NCI-H1048 (cell line): ENCODE measurements at regions not wholly inside any gene's neighbourhood (a gene's known extent, or its start where the extent isn't known, plus 50 kb on each side); places are given as distances from the start of the nearest gene placed in this dataset.
A peak's percentile ranks its signal among the peaks of the same experiment; 100 is the strongest.
"Not testable (repeated sequence)": the region's sequence is repeated elsewhere in the genome, so short reads cannot be mapped to it uniquely, and the experiment has no call there.

Experiments
- DNase-seq: peaks from one replicate; lab custom pipeline; 2025; lab: John Stamatoyannopoulos, UW

GRCh38 chr5:62041156-62041756 lies 264.8 kb upstream of the KIF2A start:
- DNase-seq: no peak

GRCh38 chr5:62042007-62042406 lies 264.0 kb upstream of the KIF2A start:
- no peak for DNase-seq

- DNase-seq: peak; percentile 13
These were observed 262.4 kb upstream of the KIF2A start for GRCh38 chr5:62043289-62044280.

DNA sequence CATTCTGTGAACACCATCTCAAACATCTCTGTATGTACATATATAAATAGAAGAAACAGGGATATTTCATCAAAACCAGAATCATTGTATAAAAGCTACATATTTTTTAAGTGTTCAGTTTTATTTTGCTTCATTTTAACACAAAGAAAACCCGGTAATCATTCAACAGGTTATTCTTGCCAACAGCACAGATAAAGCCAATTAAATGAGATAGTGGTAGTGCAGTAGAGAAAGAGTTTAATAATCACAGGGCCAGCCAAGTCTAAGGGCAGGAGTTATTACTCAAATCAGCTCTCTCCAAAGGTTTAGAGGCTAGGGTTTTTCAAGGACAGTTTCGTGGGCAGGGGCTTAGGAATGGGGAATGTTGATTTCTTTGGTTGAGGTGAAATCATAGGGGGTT lies 261.0 kb upstream of the KIF2A start:
- DNase-seq: no peak

DNA sequence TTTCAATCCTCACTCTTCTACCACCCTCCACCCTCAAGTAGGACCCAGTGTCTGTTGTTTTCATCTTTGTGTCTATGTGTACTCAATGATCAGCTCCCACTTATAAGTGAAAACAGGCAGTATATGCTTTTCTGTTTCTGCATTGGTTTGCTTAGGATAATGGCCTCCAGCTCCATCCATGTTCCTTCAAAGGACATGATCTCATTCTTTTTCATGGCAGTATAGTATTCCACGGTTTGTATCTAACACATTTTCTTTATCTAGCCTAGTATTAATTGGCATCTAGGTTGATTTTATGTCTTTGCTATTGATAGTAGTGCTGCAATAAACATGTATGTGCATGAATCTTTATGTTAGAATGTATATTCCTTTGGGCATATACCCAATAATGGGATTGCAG lies 259.8 kb upstream of the KIF2A start:
- no peak for DNase-seq

DNA sequence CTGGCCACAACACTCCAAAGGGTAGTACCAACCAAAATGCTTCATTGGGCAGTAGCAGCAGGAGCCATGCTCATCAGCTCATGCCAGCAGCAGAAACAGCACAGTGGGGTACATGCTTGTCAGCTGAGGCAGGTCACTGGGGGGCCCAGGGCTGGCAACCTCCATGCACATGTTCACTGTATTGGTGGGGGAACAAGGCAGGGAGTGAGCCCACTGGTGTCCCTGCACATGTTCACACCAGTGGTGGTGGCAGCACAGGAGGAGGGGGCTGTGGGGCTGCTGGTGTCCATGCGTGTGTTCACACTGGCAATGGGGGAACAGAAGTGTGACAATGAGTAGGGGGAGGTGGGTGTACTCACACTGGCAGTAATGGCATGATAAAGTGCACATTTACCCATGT lies 254.3 kb upstream of the KIF2A start:
- DNase-seq: no peak

DNA sequence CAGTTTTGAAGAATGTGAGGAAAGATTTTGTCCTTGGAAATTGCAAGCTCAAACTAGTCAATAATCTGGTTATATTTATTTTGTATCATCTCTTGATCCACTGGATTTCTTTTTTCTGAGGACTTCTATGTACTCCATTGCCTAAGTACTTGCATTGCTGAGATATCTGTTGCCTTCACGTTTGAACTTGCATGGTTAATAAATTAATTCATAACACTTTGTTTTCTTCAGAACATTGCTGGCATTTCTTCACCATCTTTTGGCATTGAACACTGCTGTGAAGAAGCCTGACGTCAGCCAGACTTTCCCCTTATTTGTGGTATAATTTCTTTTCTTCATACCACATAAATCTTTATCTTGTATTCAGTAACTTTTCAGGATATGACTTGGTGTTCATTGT lies 246.0 kb upstream of the KIF2A start:
- no peak for DNase-seq

DNA sequence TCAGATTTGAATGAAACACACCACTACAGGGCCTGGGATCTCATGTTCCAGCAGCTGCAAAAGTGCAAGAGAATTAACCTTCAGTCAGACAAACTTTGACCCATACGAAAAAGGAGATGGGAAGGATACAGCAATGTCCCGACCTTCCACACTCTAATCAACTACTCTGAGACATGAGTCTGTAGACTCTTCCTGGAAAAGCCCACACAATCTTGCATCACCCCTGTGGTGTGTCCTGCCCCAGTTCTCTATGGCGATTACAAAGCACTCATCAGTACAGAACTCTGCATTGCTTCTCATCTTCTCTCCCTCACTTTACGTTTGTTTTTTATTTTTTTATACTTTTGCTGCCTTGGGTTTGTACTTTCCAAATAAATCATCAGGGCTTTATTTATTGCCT lies 241.0 kb upstream of the KIF2A start:
- no peak for DNase-seq

DNA sequence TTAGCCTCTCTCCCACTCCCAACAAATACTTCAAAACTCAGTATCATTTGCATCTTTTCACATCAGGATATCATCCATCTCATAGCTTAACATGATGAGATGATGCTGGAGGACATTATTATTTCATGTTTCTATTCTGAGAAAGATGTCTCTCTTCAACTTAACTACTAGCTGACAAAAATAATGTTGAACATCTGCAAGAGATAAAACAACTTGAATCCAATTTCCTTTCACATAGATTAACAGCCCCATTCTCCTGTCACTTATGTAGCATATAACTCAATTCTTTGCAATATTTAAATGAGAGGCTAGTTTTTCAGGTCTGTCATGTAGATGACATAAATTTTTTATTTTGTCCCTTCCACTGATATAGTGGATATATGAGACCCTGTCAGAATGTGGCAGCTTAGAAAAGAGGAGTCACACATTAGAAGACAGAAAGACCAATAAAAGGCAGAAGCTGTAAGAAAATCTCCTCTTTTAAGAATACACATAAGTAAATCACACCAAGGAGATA lies 239.2 kb upstream of the KIF2A start:
- DNase-seq: no peak

- no peak for DNase-seq
These were observed 237.5 kb upstream of the KIF2A start for GRCh38 chr5:62068554-62068953.

DNA sequence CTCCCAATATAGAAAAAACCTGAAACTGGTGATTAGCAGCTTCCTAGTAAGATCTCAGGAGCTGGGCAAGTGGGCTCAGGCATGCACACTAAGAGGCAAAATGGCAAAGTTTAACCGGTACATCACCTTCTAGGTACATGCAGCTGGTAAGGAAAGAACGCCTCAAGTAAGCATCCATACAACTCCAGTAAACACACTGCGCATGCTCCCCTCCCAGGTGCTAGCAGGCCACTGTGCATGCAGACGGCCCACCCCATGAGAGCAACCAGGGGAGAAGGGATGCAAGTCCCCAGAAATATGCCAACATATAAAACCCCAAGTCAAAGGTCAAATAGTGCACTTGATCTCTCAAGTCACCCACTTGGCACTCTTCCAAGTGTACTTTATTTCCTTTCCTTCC lies 228.6 kb upstream of the KIF2A start:
- no peak for DNase-seq

DNA sequence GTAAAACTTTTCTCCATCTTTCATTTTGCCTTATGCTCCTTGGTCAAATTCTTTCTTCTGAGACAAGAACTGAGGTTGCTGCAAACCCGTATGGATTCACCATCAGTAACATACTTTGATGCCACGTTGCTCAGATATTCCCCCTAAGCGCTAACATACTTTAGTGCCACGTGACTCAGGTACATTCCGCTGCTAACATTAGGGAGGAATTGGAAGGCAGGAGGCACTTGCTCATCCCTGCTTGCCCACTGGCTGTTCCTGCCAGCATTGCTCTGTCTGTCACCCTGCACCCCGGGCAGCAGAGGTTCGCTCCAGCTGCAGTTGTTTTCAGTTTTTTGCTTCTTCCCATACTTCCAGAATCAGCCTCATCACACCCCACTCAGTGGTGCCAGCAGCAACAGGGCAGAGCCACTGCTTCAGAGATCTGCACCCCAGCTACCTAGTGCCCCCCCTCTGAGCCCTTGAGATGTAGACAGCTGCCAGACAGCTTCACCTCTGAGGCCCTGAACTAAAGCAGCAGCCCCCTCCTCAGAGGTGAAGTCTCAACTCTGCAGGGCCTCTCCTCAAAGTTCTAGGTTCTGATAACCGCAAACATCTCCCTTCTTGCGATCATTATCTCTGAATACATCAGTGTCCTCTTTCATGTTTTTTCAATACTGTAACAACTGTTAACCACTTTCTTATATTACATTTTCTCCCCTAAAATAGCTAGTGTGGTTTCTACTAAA lies 228.0 kb upstream of the KIF2A start:
- no peak for DNase-seq

- no peak for DNase-seq
These were observed 223.6 kb upstream of the KIF2A start for GRCh38 chr5:62082370-62082801.

GRCh38 chr5:62083247-62083646 lies 222.8 kb upstream of the KIF2A start:
- no peak for DNase-seq

DNA sequence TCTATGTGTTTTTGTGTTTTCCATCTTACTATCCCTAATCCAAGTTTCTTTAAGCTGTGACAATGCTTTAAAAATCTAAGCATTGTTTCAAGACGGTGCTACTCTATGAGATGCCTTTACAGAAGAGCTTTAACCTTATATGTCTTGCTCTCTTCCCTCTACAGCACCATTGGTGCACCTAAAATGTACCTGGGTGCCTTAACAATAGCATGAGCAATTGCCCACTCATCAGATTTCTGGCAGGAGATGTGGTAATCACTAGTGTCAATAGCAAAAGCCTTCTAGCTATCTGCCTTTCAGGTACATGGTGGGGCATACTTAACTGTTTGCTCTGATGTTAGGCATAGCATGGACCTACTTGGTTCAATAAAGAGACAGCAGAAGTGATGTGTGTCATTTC lies 222.3 kb upstream of the KIF2A start:
- DNase-seq: no peak

DNA sequence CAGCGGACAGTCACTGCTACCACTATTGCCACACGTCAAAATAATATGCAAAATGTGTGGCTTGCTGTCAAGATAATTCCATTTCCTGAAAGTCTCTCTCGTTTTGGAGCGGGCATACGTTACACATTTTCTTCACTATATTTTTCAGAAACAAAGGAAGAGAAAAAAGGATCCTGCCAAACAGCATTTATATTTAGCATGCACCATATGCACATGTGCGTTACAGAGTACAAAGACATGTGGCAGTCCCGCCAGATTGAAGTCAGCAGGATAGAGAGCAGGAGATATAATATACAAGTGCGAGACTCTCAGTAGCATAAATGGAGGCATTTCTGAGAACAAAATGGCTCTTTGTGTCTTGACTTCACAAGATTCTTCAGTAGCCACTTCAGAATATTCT lies 221.6 kb upstream of the KIF2A start:
- no peak for DNase-seq

- no peak for DNase-seq
These were observed 215.1 kb upstream of the KIF2A start for GRCh38 chr5:62090953-62091352.

DNA sequence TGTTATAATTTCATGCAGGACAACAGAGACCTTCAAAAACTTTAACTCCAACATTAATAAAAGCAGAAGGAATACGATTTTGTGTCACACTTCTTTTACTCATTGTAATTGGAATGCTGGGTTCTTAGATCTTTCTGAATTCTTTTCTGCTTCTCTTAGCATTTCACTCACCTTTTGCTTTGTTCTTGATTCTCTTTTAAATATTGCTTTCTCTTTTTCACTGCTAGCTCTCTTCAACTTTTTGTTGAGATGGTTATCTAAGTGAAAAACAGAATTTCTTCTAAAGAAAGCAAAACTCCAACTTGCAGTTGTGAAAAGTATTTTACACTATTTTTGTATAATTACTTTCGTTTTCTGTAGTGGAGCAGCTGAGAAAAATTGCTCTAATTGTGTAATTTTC lies 212.6 kb upstream of the KIF2A start:
- DNase-seq: no peak

DNA sequence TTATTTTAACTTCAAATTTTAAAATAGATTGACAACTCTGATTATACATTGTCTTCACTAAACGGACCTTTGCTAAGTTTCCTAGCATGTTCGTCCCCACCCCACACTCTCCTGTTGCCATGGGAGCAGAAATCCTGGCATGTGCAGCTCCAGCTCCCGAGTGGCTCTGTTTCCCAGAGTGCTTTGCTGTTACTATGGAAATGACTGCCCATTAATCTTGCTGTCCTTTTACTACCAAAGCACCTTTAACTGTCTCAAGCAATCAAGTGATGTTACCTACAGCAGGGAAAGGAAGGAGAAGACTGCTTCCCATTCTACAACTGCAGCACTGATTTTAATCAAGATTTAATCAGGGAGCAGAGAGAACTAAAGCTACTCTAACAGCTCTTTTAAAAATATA lies 212.0 kb upstream of the KIF2A start:
- no peak for DNase-seq

DNA sequence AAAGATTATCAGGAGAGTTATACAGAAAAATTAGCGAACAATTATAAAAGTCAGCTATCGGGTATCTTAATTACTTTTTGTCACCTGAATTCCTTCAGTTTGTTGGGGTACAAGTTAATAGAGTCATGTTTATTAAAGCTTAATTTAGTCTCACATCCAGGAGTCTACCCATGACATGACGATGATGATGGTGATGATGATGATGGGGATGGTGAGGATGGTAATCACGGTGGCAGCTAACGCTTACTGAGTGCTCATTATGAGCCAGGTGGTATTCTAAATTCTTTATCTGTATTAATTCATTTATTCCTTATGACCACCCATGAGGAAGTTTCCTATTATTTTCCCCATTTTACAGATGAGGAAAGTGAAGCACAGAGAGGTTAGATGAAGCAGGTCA lies 208.6 kb upstream of the KIF2A start:
- DNase-seq: no peak

DNA sequence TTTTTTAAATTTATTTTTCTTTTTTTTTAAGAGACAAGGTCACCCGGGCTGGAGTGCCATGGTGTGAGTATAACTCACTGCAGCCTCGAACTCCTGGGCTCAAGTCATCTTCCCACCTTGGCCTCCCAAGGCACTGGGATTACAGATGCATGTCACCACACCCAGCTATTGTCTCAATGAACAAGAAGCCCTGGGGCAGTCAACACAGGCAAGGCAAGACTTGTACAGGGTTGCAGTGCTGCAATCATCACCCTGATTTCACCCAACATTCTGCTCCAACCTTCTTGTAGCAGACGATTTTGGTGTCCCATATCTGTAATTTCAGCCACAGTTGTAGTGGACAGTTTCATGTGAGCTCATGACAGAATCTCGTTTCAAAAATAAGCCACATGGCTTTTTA lies 205.8 kb upstream of the KIF2A start:
- DNase-seq: no peak

DNA sequence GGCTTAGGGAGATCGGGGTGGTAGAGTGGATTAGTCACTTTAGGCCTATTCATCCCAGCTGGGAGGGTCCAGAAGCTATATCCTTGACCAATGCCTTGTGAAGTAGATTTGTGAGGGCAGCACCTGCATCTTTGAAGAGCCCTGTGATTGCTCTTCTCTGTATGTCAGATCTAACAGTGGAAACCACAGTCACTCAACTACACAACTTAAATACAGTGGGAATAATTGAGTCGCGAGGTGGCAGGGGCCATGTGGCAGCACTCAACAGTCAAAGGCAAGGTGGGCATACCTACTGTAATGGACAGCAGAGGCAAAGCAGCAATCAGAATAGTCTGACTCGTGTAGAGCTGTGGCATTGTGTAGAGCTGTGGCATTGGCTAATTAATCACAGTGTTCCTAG lies 202.1 kb upstream of the KIF2A start:
- not testable (repeated sequence) for DNase-seq

- no peak for DNase-seq
These were observed 194.6 kb upstream of the KIF2A start for GRCh38 chr5:62111428-62111827.
